ENCODE measurements at regions not wholly inside any gene's neighbourhood (a gene's known extent, or its start where the extent isn't known, plus 50 kb on each side); places are given as distances from the start of the nearest gene placed in this dataset.

GRCh38 chr3:20842594-20843436 is 656.8 kb upstream of the SGO1 start:
- TF ChIP-seq EZH2 (IDR thresholded peaks at IDR 0.05; ENCODE audit: insufficient read depth, poor library complexity, severe bottlenecking) = no peak
- no peak for TF ChIP-seq EZH2phosphoT487 (IDR thresholded peaks at IDR 0.05; ENCODE audit: insufficient read depth, low read depth)
